ENCODE measurements at regions not wholly inside any gene's neighbourhood (a gene's known extent, or its start where the extent isn't known, plus 50 kb on each side); places are given as distances from the start of the nearest gene placed in this dataset.

DNA sequence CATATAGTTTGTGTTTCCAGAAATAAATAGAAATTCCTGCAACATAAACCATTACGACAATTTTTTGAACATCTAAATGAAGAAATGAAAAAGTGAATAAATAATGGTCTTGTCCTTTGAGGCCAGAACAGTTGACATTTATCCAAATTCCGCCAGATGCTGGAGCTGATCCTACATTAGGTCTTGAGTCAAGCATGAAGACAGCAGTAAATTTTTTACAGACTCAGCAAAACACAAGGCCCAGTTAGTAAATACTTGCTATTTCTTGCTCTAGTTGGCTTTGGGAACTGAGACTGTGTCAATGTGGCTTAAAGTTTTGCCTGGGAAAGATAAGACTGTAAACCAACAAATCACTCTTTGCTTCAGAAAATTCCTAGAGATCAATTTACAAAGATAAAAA lies 540.1 kb upstream of the RGS18 start:
- no peaks in the 10 kb centered on the region for H3K9me3 ChIP-seq (ENCODE audit: insufficient read depth, low read length)
- H3K27me3 ChIP-seq (ENCODE audit: insufficient read depth, insufficient read length): no peaks in the 10 kb centered on the region
- TF ChIP-seq SUZ12 (IDR thresholded peaks at IDR 0.05; ENCODE audit: extremely low read depth, insufficient read depth, insufficient read length) (no peak), YY1 (IDR thresholded peaks at IDR 0.05; ENCODE audit: insufficient read depth, insufficient read length) (no peak), ZNF274 (IDR thresholded peaks at IDR 0.05; ENCODE audit: low read depth, low read length) (no peak)
- no peak for DNase-seq (ENCODE audit: low read depth, low spot score)
- H3K4me3 ChIP-seq (ENCODE audit: insufficient read length, low read depth): no peak overlapping the region
- H3K36me3 ChIP-seq (ENCODE audit: insufficient read depth, insufficient read length, low read length): no peaks in the 10 kb centered on the region
- no peaks in the 10 kb centered on the region for H3K4me1 ChIP-seq (ENCODE audit: insufficient read depth, insufficient read length)
- H3K9ac ChIP-seq (ENCODE audit: insufficient read length, low read depth): no peak overlapping the region

DNA sequence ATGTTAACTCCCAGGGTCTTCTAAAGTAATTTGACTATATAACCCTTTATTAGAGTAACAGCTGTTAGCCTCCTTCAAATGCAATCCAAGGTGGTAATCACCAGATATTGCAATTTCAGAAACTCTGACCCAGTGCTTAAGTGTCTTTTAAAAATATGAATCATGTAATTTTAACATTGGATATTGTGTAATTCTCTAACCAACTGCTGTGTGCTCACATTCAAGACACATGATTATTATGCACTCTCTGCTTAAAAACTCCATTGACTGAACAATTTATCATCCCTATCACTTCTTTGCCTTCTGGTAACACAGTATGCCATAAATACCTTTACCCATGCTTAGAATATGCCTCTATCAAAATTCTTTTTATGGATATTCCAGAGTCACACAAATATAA lies 537.4 kb upstream of the RGS18 start:
- no peaks in the 10 kb centered on the region for H3K27me3 ChIP-seq (ENCODE audit: insufficient read depth, insufficient read length)
- DNase-seq (ENCODE audit: low read depth, low spot score): no peak
- no peaks in the 10 kb centered on the region for H3K4me1 ChIP-seq (ENCODE audit: insufficient read depth, insufficient read length)
- H3K36me3 ChIP-seq (ENCODE audit: insufficient read depth, insufficient read length, low read length): no peaks in the 10 kb centered on the region
- H3K4me3 ChIP-seq (ENCODE audit: insufficient read length, low read depth): no peak overlapping the region
- no peaks in the 10 kb centered on the region for H3K9me3 ChIP-seq (ENCODE audit: insufficient read depth, low read length)
- H3K9ac ChIP-seq (ENCODE audit: insufficient read length, low read depth): no peak overlapping the region
- TF ChIP-seq SUZ12 (IDR thresholded peaks at IDR 0.05; ENCODE audit: extremely low read depth, insufficient read depth, insufficient read length) (no peak), ZNF274 (IDR thresholded peaks at IDR 0.05; ENCODE audit: low read depth, low read length) (no peak), YY1 (IDR thresholded peaks at IDR 0.05; ENCODE audit: insufficient read depth, insufficient read length) (no peak)

DNA sequence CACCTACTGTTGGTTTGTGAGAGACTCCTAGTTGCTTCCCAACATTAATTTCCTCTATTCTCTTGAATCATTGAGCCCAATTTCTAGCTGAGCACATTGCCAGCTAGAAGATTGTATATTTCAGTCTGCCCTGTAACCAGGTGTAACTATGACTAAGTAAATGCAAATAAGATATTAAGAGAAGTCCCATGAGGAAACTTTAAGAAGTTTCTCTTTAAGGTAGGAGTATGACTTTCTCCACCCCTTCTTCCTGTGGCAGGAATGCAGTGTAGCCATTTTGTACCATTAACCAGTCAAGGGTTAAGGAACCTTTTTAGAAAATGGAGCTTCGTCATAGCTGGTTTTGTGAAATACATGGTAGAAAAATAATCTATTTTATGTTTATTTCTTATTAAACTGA lies 534.2 kb upstream of the RGS18 start:
- H3K4me1 ChIP-seq (ENCODE audit: insufficient read depth, insufficient read length): no peaks in the 10 kb centered on the region
- no peak overlapping the region for H3K9ac ChIP-seq (ENCODE audit: insufficient read length, low read depth)
- DNase-seq (ENCODE audit: low read depth, low spot score): no peak
- no peak for TF ChIP-seq SUZ12 (IDR thresholded peaks at IDR 0.05; ENCODE audit: extremely low read depth, insufficient read depth, insufficient read length)
- TF ChIP-seq ZNF274 (IDR thresholded peaks at IDR 0.05; ENCODE audit: low read depth, low read length): no peak
- TF ChIP-seq YY1 (IDR thresholded peaks at IDR 0.05; ENCODE audit: insufficient read depth, insufficient read length): no peak
- no peaks in the 10 kb centered on the region for H3K36me3 ChIP-seq (ENCODE audit: insufficient read depth, insufficient read length, low read length)
- no peak overlapping the region for H3K4me3 ChIP-seq (ENCODE audit: insufficient read length, low read depth)
- no peaks in the 10 kb centered on the region for H3K27me3 ChIP-seq (ENCODE audit: insufficient read depth, insufficient read length)
- H3K9me3 ChIP-seq (ENCODE audit: insufficient read depth, low read length): no peaks in the 10 kb centered on the region

DNA sequence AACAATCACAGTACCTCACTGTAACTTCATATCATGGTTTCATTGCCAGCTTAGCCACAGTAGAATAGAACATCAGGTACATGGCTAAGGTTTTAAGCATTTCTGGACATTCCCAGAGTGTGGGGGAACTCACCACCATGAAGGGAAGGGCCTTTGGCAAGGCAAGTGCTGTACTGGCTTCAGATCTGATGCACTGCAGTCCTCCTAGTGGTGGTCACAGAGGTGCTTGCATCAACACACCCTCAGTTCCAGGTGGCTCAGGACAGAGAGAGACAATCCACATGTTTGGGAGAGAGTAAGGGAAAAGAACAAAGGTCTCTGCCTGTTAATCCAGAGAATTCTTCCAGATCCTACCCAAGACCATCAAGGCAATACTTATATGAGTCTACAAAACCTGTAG lies 528.4 kb upstream of the RGS18 start:
- H3K36me3 ChIP-seq (ENCODE audit: insufficient read depth, insufficient read length, low read length): no peaks in the 10 kb centered on the region
- no peak overlapping the region for H3K9ac ChIP-seq (ENCODE audit: insufficient read length, low read depth)
- no peaks in the 10 kb centered on the region for H3K9me3 ChIP-seq (ENCODE audit: insufficient read depth, low read length)
- H3K4me3 ChIP-seq (ENCODE audit: insufficient read length, low read depth): no peak overlapping the region
- no peak for TF ChIP-seq SUZ12 (IDR thresholded peaks at IDR 0.05; ENCODE audit: extremely low read depth, insufficient read depth, insufficient read length)
- TF ChIP-seq ZNF274 (IDR thresholded peaks at IDR 0.05; ENCODE audit: low read depth, low read length): no peak
- no peak for TF ChIP-seq YY1 (IDR thresholded peaks at IDR 0.05; ENCODE audit: insufficient read depth, insufficient read length)
- H3K4me1 ChIP-seq (ENCODE audit: insufficient read depth, insufficient read length): no peaks in the 10 kb centered on the region
- no peak for DNase-seq (ENCODE audit: low read depth, low spot score)
- no peaks in the 10 kb centered on the region for H3K27me3 ChIP-seq (ENCODE audit: insufficient read depth, insufficient read length)

DNA sequence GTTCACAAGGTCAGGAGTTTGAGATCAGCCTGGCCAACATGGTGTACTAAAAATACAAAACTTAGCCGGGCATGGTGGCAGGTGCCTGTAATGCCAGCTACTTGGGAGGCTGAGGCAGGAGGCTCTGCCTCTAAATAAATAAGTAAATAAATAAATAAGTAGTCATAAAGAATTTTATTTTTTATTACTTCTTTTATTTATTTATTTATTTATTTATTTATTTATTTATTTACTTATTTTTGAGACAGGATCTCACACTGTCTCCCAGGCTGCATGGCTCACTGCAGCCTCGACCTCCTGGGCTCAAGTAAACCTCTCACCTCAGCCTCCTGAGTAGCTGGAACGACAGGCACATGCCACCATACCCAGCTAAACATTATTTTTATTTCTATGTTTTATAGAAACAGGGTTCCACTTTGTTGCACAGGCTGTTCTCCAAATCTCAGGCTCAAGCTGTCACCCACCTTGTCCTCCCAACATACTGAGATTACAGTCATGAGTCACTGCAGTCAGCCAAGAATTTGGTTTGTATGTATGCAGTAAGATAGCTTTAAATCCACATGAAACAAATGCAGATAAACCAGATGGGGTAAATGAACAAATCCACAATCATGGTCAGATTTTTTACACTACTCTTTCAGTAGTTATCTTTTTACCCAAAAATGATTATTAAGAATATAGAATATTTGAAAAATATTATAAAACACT lies 523.3 kb upstream of the RGS18 start:
- Histone ChIP-seq H3K9me3 (ENCODE audit: insufficient read depth, low read length) (no peaks in the 10 kb centered on the region), H3K27me3 (ENCODE audit: insufficient read depth, insufficient read length) (no peaks in the 10 kb centered on the region), H3K4me1 (ENCODE audit: insufficient read depth, insufficient read length) (no peaks in the 10 kb centered on the region), H3K36me3 (ENCODE audit: insufficient read depth, insufficient read length, low read length) (no peaks in the 10 kb centered on the region), H3K4me3 (ENCODE audit: insufficient read length, low read depth) (no peak overlapping the region), H3K9ac (ENCODE audit: insufficient read length, low read depth) (no peak overlapping the region)
- TF ChIP-seq YY1 (IDR thresholded peaks at IDR 0.05; ENCODE audit: insufficient read depth, insufficient read length) (no peak), SUZ12 (IDR thresholded peaks at IDR 0.05; ENCODE audit: extremely low read depth, insufficient read depth, insufficient read length) (no peak), ZNF274 (IDR thresholded peaks at IDR 0.05; ENCODE audit: low read depth, low read length) (no peak)
- DNase-seq (ENCODE audit: low read depth, low spot score): no peak

DNA sequence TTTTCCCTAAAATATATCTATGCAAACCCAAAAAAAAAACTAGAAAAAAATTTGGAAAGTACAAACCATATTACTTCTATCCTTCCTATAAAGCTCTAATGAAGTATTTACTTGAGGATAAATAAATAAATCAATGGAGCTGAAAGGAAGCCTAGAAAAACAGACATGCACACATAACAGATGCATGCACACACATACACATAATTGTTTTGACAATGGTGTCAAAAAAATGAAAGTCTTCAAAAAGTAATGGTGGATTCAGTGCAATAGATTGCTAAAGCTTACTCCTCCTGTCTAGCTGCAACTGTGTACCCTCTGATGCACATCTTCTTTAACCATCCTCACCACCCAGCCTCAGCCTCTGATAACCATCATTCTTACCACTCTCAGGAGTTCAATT lies 521.9 kb upstream of the RGS18 start:
- H3K36me3 ChIP-seq (ENCODE audit: insufficient read depth, insufficient read length, low read length): no peaks in the 10 kb centered on the region
- no peak overlapping the region for H3K4me3 ChIP-seq (ENCODE audit: insufficient read length, low read depth)
- no peaks in the 10 kb centered on the region for H3K4me1 ChIP-seq (ENCODE audit: insufficient read depth, insufficient read length)
- TF ChIP-seq SUZ12 (IDR thresholded peaks at IDR 0.05; ENCODE audit: extremely low read depth, insufficient read depth, insufficient read length) (no peak), ZNF274 (IDR thresholded peaks at IDR 0.05; ENCODE audit: low read depth, low read length) (no peak), YY1 (IDR thresholded peaks at IDR 0.05; ENCODE audit: insufficient read depth, insufficient read length) (no peak)
- H3K9me3 ChIP-seq (ENCODE audit: insufficient read depth, low read length): no peaks in the 10 kb centered on the region
- DNase-seq (ENCODE audit: low read depth, low spot score): no peak
- no peak overlapping the region for H3K9ac ChIP-seq (ENCODE audit: insufficient read length, low read depth)
- H3K27me3 ChIP-seq (ENCODE audit: insufficient read depth, insufficient read length): no peaks in the 10 kb centered on the region

DNA sequence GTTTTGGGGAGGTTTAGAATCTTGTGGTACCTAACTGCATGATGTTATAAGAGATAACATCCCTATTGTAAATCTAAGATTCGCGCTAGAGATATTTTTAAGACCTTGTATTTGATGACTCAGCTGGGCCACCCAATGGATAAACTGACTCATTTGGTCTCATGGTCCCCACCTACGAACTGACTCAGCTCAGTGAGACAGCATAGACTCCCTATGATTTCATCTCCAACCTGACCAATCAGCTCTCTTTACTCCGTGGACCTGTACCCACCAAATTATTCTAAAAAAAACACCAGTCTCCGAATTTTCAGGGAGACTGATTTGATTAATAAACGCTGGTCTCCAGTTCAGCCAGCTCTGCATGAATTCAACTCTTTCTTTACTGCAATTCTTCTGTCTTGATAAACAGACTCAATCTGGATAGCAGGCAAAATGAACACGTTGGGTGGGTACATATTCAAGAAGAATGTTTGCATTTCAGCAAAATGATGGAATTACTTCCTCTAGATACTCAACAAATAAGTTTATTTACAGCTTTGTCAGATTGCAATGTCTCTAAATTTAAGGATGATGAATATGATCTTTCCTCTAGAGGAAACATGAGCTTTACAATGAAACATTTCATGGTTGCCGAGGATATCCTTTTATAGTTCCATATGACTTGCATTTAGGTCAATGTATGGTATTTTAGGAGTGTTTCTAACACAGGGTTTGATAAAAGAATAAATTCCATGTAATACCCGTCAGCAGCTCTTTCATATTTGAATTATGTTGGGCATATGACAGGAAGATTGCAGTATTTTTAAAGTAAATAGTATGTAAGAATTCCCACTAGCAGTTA lies 516.6 kb upstream of the RGS18 start:
- Histone ChIP-seq H3K9ac (ENCODE audit: insufficient read length, low read depth) (no peak overlapping the region), H3K4me3 (ENCODE audit: insufficient read length, low read depth) (no peak overlapping the region), H3K27me3 (ENCODE audit: insufficient read depth, insufficient read length) (no peaks in the 10 kb centered on the region), H3K4me1 (ENCODE audit: insufficient read depth, insufficient read length) (no peaks in the 10 kb centered on the region), H3K36me3 (ENCODE audit: insufficient read depth, insufficient read length, low read length) (no peaks in the 10 kb centered on the region), H3K9me3 (ENCODE audit: insufficient read depth, low read length) (no peaks in the 10 kb centered on the region)
- no peak for DNase-seq (ENCODE audit: low read depth, low spot score)
- no peak for TF ChIP-seq ZNF274 (IDR thresholded peaks at IDR 0.05; ENCODE audit: low read depth, low read length)
- no peak for TF ChIP-seq SUZ12 (IDR thresholded peaks at IDR 0.05; ENCODE audit: extremely low read depth, insufficient read depth, insufficient read length)
- TF ChIP-seq YY1 (IDR thresholded peaks at IDR 0.05; ENCODE audit: insufficient read depth, insufficient read length): no peak

Data from NT2/D1 (cell line).